ENCODE measurements at regions not wholly inside any gene's neighbourhood (a gene's known extent, or its start where the extent isn't known, plus 50 kb on each side); places are given as distances from the start of the nearest gene placed in this dataset.

- no peaks in the 10 kb centered on the region for H3K27me3 ChIP-seq (ENCODE audit: control insufficient read depth, low read length)
- H3K27ac ChIP-seq (ENCODE audit: low read depth, low read length) = no peak overlapping the region
- H3K4me3 ChIP-seq (ENCODE audit: low read length) = no peak overlapping the region
- no peaks in the 10 kb centered on the region for H3K36me3 ChIP-seq (ENCODE audit: control insufficient read depth, low read length)
- no peaks in the 10 kb centered on the region for H3F3A ChIP-seq (ENCODE audit: control insufficient read depth, insufficient read depth)
- H3K79me2 ChIP-seq (ENCODE audit: control insufficient read depth, low read length) = no peaks in the 10 kb centered on the region
- H3K4me1 ChIP-seq (ENCODE audit: control insufficient read depth, low read length) = peaks cover 13% of the 10 kb centered on the region
- no peaks in the 10 kb centered on the region for H3K9me3 ChIP-seq (ENCODE audit: control insufficient read depth, insufficient read depth, low read length)
- H3K4me2 ChIP-seq (ENCODE audit: low read length) = no peak overlapping the region
- no peaks in the 10 kb centered on the region for H3K9me2 ChIP-seq (replicated peaks; ENCODE audit: control insufficient read depth, low read length)
- TF ChIP-seq EZH2phosphoT487 (IDR thresholded peaks at IDR 0.05; ENCODE audit: borderline replicate concordance, low read length) (no peak), CTCF (IDR thresholded peaks at IDR 0.05; ENCODE audit: low read depth, low read length, poor library complexity, severe bottlenecking) (no peak)
- no peaks in the 10 kb centered on the region for H4K20me1 ChIP-seq (ENCODE audit: control insufficient read depth, insufficient read depth, low read depth, low read length)
Observed at GRCh38 chr7:159196584-159196983, 51.9 kb upstream of the VIPR2 start.

DNA sequence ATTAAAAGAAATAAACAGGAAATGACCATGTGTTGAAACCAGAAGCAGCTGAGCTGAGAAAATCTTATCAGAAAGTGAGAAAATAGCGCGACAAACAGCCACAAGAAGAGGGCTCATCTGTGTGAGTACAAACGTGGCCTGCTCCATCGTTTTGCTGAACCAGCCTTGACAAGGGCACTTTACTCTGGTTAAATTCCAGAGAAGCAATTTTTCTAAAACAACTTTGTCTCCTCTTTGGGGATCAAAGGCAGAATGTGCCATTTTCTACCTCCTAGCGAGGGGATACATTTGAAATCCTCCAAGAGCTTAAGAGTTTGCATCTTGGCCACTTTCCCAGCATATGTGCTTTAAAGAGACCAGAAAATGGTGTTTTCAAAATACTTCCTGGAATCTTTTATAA lies 51.3 kb upstream of the VIPR2 start:
- no peaks in the 10 kb centered on the region for H3K9me3 ChIP-seq (ENCODE audit: control insufficient read depth, insufficient read depth, low read length)
- H3K27me3 ChIP-seq (ENCODE audit: control insufficient read depth, low read length) = no peaks in the 10 kb centered on the region
- no peak overlapping the region for H3K4me2 ChIP-seq (ENCODE audit: low read length)
- H3K4me1 ChIP-seq (ENCODE audit: control insufficient read depth, low read length) = peaks cover 13% of the 10 kb centered on the region
- no peak overlapping the region for H3K4me3 ChIP-seq (ENCODE audit: low read length)
- H4K20me1 ChIP-seq (ENCODE audit: control insufficient read depth, insufficient read depth, low read depth, low read length) = no peaks in the 10 kb centered on the region
- TF ChIP-seq EZH2phosphoT487 (IDR thresholded peaks at IDR 0.05; ENCODE audit: borderline replicate concordance, low read length) = no peak
- TF ChIP-seq CTCF (IDR thresholded peaks at IDR 0.05; ENCODE audit: low read depth, low read length, poor library complexity, severe bottlenecking) = no peak
- no peaks in the 10 kb centered on the region for H3K9me2 ChIP-seq (replicated peaks; ENCODE audit: control insufficient read depth, low read length)
- H3K36me3 ChIP-seq (ENCODE audit: control insufficient read depth, low read length) = no peaks in the 10 kb centered on the region
- no peaks in the 10 kb centered on the region for H3K79me2 ChIP-seq (ENCODE audit: control insufficient read depth, low read length)
- no peaks in the 10 kb centered on the region for H3F3A ChIP-seq (ENCODE audit: control insufficient read depth, insufficient read depth)
- H3K27ac ChIP-seq (ENCODE audit: low read depth, low read length) = no peak overlapping the region

Data from DOHH2 (cell line).